HEK293 (cell line): ENCODE measurements at regions not wholly inside any gene's neighbourhood (a gene's known extent, or its start where the extent isn't known, plus 50 kb on each side); places are given as distances from the start of the nearest gene placed in this dataset.

Experiments
- CTCF ChIA-PET: fragments of 350-600 bp; formaldehyde crosslinking; extraction: SDS; loops from one replicate; lab custom pipeline; 2021; ENCODE audit warnings: antibody characterized with exemption; lab: Yijun Ruan, JAX
- POLR2A ChIA-PET: fragments of 300-600 bp; formaldehyde crosslinking; extraction: SDS; loops from one replicate; lab custom pipeline; 2020; ENCODE audit warnings: antibody characterized with exemption, inconsistent platforms; lab: Yijun Ruan, JAX
- H3K27ac ChIP-seq: fragments of 200-500 bp; sonication (Bioruptor generic); 2 replicates; pipeline ENCODE4 v1.5.1; 2014; ENCODE audit warnings: low read depth, low read length, control low read depth, inconsistent platforms; ENCODE audit errors: extremely low read depth
- H3K36me3 ChIP-seq, 2 experiments: fragments of 200-500 bp in 1 of 2; sonication (Bioruptor generic) in 1 of 2; 1 replicate in 1 of 2; 2 replicates in 1 of 2; pipeline ENCODE4 v1.5.1; 2014 to 2017; ENCODE audit warnings: inconsistent platforms in 2 of 2, low read length in 2 of 2; ENCODE audit not compliant: control insufficient read depth in 2 of 2, insufficient read depth in 1 of 2
- H3K4me1 ChIP-seq: fragments of 200-500 bp; sonication (Bioruptor generic); 2 replicates; pipeline ENCODE4 v1.5.1; 2014; ENCODE audit warnings: mild to moderate bottlenecking, low read length, inconsistent platforms; ENCODE audit not compliant: control insufficient read depth, insufficient read depth
- H3K4me3 ChIP-seq: 2 replicates; pipeline ENCODE4 v1.5.1; 2011; ENCODE audit warnings: low read depth, mild to moderate bottlenecking, control low read depth, low read length, moderate library complexity
- H3K9me3 ChIP-seq: fragments of 200-500 bp; sonication (Bioruptor generic); 2 replicates; pipeline ENCODE4 v1.5.1; 2014; ENCODE audit warnings: low read depth, low read length, inconsistent platforms; ENCODE audit not compliant: control insufficient read depth, insufficient read depth
- GLIS2 ChIP-seq: fragments of 450-650 bp; formaldehyde crosslinking; IDR thresholded peaks from 2 replicates; pipeline ENCODE4 v1.5.1; 2016; ENCODE audit warnings: missing biosample characterization, missing genetic modification characterization
- PRDM1 ChIP-seq: fragments of 450-650 bp; formaldehyde crosslinking; IDR thresholded peaks from 2 replicates; pipeline ENCODE4; 2016; ENCODE audit warnings: missing biosample characterization, missing genetic modification characterization
- SP2 ChIP-seq: fragments of 450-650 bp; formaldehyde crosslinking; IDR thresholded peaks from 2 replicates; pipeline ENCODE4 v1.5.1; 2016; ENCODE audit warnings: missing biosample characterization, missing genetic modification characterization
- WT1 ChIP-seq: fragments of 450-650 bp; formaldehyde crosslinking; IDR thresholded peaks from 2 replicates; pipeline ENCODE4 v1.5.1; 2016; ENCODE audit warnings: missing biosample characterization, missing genetic modification characterization
- ZBTB21 ChIP-seq: fragments of 450-650 bp; formaldehyde crosslinking; IDR thresholded peaks from 2 replicates; pipeline ENCODE4 v1.5.1; 2017; ENCODE audit warnings: missing biosample characterization, missing genetic modification characterization
- ZFHX2 ChIP-seq: fragments of 450-650 bp; formaldehyde crosslinking; conservative IDR thresholded peaks from 2 replicates; pipeline ENCODE4 v1.5.1; 2016; ENCODE audit warnings: missing biosample characterization, missing genetic modification characterization
- ZFP37 ChIP-seq: fragments of 450-650 bp; formaldehyde crosslinking; IDR thresholded peaks from 2 replicates; pipeline ENCODE4 v1.5.1; 2016; ENCODE audit warnings: missing biosample characterization, missing genetic modification characterization
- ZNF211 ChIP-seq: fragments of 450-650 bp; formaldehyde crosslinking; IDR thresholded peaks from 2 replicates; pipeline ENCODE4 v1.5.1; 2016; ENCODE audit warnings: low read depth, missing biosample characterization, missing genetic modification characterization
- ZNF501 ChIP-seq: fragments of 450-650 bp; formaldehyde crosslinking; IDR thresholded peaks from 2 replicates; pipeline ENCODE4 v1.5.1; 2016; ENCODE audit warnings: missing biosample characterization, missing genetic modification characterization
- ZNF510 ChIP-seq: fragments of 450-650 bp; formaldehyde crosslinking; IDR thresholded peaks from 2 replicates; pipeline ENCODE4 v1.5.1; 2018; ENCODE audit warnings: mild to moderate bottlenecking, missing genetic modification characterization, missing biosample characterization; ENCODE audit not compliant: insufficient replicate concordance
- ZNF623 ChIP-seq: fragments of 450-650 bp; formaldehyde crosslinking; IDR thresholded peaks from 2 replicates; pipeline ENCODE4 v1.5.1; 2016; ENCODE audit warnings: missing biosample characterization, missing genetic modification characterization
- ZNF707 ChIP-seq: fragments of 450-650 bp; formaldehyde crosslinking; IDR thresholded peaks from 2 replicates; pipeline ENCODE4 v1.5.1; 2016; ENCODE audit warnings: missing biosample characterization, missing genetic modification characterization
- ZNF785 ChIP-seq: fragments of 450-650 bp; formaldehyde crosslinking; IDR thresholded peaks from 2 replicates; pipeline ENCODE4 v1.5.1; 2016; ENCODE audit warnings: missing biosample characterization, missing genetic modification characterization
- ZXDB ChIP-seq: fragments of 450-650 bp; formaldehyde crosslinking; IDR thresholded peaks from 2 replicates; pipeline ENCODE4 v1.5.1; 2016; ENCODE audit warnings: missing biosample characterization, missing genetic modification characterization
- TF ChIP-seq, protein P1 (sequence below): fragments of 450-650 bp; formaldehyde crosslinking; IDR thresholded peaks from 2 replicates; pipeline ENCODE4 v1.5.1; 2016; ENCODE audit warnings: missing biosample characterization, missing genetic modification characterization, low read depth
- TF ChIP-seq, protein P2 (sequence below): IDR thresholded peaks from 2 replicates; pipeline ENCODE4 v1.6.1; 2011; ENCODE audit warnings: mild to moderate bottlenecking, low read depth, low read length, borderline replicate concordance
- TF ChIP-seq, protein P3 (sequence below): fragments of 450-650 bp; formaldehyde crosslinking; IDR thresholded peaks from 2 replicates; pipeline ENCODE4; 2016; ENCODE audit warnings: missing biosample characterization, missing genetic modification characterization
- TF ChIP-seq, protein P4 (sequence below): sonication (generic); formaldehyde crosslinking; IDR thresholded peaks from 2 replicates; pipeline ENCODE4 v1.8.1; 2022; ENCODE audit warnings: mild to moderate bottlenecking, moderate library complexity, missing genetic modification reagents
- TF ChIP-seq, protein P5 (sequence below): fragments of 450-650 bp; formaldehyde crosslinking; IDR thresholded peaks from 2 replicates; pipeline ENCODE4 v1.5.1; 2016; ENCODE audit warnings: missing biosample characterization, missing genetic modification characterization

DNA sequence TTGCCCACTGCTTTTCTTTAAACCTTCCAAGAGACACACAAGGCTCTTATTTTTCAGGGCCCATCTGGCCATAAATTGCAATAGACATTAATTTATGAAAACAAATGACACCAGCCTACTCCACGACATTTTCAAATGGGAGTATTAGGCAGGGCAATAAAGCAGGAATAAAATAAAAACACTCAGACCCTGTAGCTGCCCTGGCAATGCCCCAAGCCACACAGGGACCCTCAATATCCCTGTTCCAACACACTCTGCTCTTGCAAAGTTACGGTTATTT lies 550.8 kb upstream of the TNP1 start:
- ChIA-PET CTCF (no interaction called here), POLR2A (no interaction called here)

DNA sequence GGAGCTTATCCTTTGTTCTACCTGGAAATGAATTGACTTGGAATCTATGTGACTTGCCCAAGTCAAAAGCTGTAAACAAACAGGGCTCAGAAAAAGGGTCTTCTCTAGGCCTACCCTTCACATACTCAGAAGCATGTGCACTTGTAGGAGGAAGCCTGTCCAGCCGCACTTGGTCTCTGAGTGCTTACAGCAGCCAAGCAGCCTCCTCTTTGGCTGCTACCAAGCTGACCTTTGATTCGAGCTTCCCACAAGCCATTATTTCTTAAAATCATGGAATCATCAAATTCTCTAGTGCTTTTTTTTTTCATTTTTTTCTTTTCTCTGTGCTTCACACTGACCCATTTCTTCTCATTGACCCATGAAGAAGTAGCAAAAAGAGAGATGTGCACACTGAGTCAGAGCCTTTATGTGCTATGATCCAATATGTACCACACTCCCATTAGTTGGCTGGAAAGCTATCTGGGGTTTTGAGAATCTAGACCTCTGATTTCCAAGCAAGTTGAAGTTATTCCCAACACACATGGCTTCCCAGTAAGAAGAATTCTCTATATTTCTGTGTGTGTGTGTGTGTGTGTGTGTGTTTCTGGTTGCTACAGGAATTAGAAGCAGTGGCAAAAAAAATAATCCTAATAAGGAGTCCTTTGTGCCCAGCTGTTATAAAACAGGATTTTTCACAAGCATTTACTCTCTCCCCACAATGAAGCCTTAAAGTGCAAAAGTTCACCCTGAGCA lies 550.3 kb upstream of the TNP1 start:
- H3K9me3 ChIP-seq = no peaks in the 10 kb centered on the region
- no peaks in the 10 kb centered on the region for H3K4me1 ChIP-seq
- POLR2A ChIA-PET = no interaction called here
- TF ChIP-seq ZFHX2 = no peak
- TF ChIP-seq, protein P1, sequence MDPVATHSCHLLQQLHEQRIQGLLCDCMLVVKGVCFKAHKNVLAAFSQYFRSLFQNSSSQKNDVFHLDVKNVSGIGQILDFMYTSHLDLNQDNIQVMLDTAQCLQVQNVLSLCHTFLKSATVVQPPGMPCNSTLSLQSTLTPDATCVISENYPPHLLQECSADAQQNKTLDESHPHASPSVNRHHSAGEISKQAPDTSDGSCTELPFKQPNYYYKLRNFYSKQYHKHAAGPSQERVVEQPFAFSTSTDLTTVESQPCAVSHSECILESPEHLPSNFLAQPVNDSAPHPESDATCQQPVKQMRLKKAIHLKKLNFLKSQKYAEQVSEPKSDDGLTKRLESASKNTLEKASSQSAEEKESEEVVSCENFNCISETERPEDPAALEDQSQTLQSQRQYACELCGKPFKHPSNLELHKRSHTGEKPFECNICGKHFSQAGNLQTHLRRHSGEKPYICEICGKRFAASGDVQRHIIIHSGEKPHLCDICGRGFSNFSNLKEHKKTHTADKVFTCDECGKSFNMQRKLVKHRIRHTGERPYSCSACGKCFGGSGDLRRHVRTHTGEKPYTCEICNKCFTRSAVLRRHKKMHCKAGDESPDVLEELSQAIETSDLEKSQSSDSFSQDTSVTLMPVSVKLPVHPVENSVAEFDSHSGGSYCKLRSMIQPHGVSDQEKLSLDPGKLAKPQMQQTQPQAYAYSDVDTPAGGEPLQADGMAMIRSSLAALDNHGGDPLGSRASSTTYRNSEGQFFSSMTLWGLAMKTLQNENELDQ (tag by site-specific recombination) = no peak
- TF ChIP-seq ZNF501 (tag by site-specific recombination) = no peak
- TF ChIP-seq, protein P2, sequence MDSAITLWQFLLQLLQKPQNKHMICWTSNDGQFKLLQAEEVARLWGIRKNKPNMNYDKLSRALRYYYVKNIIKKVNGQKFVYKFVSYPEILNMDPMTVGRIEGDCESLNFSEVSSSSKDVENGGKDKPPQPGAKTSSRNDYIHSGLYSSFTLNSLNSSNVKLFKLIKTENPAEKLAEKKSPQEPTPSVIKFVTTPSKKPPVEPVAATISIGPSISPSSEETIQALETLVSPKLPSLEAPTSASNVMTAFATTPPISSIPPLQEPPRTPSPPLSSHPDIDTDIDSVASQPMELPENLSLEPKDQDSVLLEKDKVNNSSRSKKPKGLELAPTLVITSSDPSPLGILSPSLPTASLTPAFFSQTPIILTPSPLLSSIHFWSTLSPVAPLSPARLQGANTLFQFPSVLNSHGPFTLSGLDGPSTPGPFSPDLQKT = no peak
- TF ChIP-seq WT1 = no peak
- no peak for TF ChIP-seq SP2 (tag by site-specific recombination)
- no peak for TF ChIP-seq ZNF785 (tag by site-specific recombination)
- TF ChIP-seq PRDM1 = no peak
- TF ChIP-seq, protein P3, sequence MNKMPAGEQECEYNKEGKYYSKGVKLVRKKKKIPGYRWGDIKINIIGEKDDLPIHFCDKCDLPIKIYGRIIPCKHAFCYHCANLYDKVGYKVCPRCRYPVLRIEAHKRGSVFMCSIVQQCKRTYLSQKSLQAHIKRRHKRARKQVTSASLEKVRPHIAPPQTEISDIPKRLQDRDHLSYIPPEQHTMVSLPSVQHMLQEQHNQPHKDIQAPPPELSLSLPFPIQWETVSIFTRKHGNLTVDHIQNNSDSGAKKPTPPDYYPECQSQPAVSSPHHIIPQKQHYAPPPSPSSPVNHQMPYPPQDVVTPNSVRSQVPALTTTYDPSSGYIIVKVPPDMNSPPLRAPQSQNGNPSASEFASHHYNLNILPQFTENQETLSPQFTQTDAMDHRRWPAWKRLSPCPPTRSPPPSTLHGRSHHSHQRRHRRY (tag by site-specific recombination) = no peak
- TF ChIP-seq ZXDB = no peak
- no peak for TF ChIP-seq ZNF510 (tag by site-specific recombination)
- TF ChIP-seq ZNF623 (tag by site-specific recombination) = no peak
- TF ChIP-seq, protein P4, sequence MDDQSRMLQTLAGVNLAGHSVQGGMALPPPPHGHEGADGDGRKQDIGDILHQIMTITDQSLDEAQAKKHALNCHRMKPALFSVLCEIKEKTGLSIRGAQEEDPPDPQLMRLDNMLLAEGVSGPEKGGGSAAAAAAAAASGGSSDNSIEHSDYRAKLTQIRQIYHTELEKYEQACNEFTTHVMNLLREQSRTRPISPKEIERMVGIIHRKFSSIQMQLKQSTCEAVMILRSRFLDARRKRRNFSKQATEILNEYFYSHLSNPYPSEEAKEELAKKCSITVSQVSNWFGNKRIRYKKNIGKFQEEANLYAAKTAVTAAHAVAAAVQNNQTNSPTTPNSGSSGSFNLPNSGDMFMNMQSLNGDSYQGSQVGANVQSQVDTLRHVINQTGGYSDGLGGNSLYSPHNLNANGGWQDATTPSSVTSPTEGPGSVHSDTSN (CRISPR knock-in tag) = no peak
- TF ChIP-seq ZBTB21 (tag by site-specific recombination) = no peak
- TF ChIP-seq GLIS2 (tag by site-specific recombination) = no peak
- TF ChIP-seq, protein P5, sequence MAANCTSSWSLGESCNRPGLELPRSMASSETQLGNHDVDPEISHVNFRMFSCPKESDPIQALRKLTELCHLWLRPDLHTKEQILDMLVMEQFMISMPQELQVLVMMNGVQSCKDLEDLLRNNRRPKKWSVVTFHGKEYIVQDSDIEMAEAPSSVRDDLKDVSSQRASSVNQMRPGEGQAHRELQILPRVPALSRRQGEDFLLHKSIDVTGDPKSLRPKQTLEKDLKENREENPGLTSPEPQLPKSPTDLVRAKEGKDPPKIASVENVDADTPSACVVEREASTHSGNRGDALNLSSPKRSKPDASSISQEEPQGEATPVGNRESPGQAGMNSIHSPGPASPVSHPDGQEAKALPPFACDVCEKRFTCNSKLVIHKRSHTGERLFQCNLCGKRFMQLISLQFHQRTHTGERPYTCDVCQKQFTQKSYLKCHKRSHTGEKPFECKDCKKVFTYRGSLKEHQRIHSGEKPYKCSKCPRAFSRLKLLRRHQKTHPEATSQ (tag by site-specific recombination) = no peak
- TF ChIP-seq ZNF211 (tag by site-specific recombination) = no peak
- TF ChIP-seq ZNF707 (tag by site-specific recombination) = no peak
- H3K27ac ChIP-seq = no peak overlapping the region
- H3K4me3 ChIP-seq = no peak overlapping the region
- CTCF ChIA-PET = interaction anchor here (0.7 kb wide), 1 partner anchor 1284 kb away, joined by 3 read pairs; no protein-coding TSS in a partner anchor
- no peaks in the 10 kb centered on the region for H3K36me3 ChIP-seq

More for the DNA sequence above, 550.8 kb upstream of the TNP1 start:
- H3K36me3 ChIP-seq = no peaks in the 10 kb centered on the region
- no peaks in the 10 kb centered on the region for H3K4me1 ChIP-seq
- no peak for TF ChIP-seq ZFP37 (tag by site-specific recombination)
- H3K4me3 ChIP-seq = no peak overlapping the region
- H3K27ac ChIP-seq = no peak overlapping the region
- no peaks in the 10 kb centered on the region for H3K9me3 ChIP-seq
